Gastroesophageal sphincter (tissue), 3 donors: ENCODE measurements at regions not wholly inside any gene's neighbourhood (a gene's known extent, or its start where the extent isn't known, plus 50 kb on each side); places are given as distances from the start of the nearest gene placed in this dataset.

ENCODE experiments used
- CTCF ChIP-seq, 4 experiments: fragments of 200-600 bp in 2 of 4; fragments of 450-650 bp in 2 of 4; sonication (generic) in 1 of 4; IDR thresholded peaks; one replicate each; pipeline ENCODE4 v1.5.1; 2017 to 2019; ENCODE audit warnings: antibody characterized with exemption in 4 of 4, mild to moderate bottlenecking in 2 of 4, moderate library complexity in 2 of 4
- POLR2A ChIP-seq, 2 donors: fragments of 450-650 bp; IDR thresholded peaks; one replicate each; pipeline ENCODE4 v1.6.1; 2017; ENCODE audit warnings: antibody characterized with exemption in 2 of 2, mild to moderate bottlenecking in 2 of 2, moderate library complexity in 1 of 2

GRCh38 chr18:2306606-2307005, 264.7 kb downstream of the METTL4 start:
- TF ChIP-seq CTCF (IDR thresholded peaks at IDR 0.05) (no peak), POLR2A (IDR thresholded peaks at IDR 0.05) (no peak)
